Loucy (cell line): ENCODE measurements at regions not wholly inside any gene's neighbourhood (a gene's known extent, or its start where the extent isn't known, plus 50 kb on each side); places are given as distances from the start of the nearest gene placed in this dataset.

Experiments
- EZH2phosphoT487 ChIP-seq: fragments of 200-600 bp; IDR thresholded peaks from 2 replicates; pipeline ENCODE4 v1.6.1; 2018; ENCODE audit warnings: antibody characterized with exemption, mild to moderate bottlenecking, moderate library complexity, borderline replicate concordance
- TF ChIP-seq, protein P1 (sequence below): fragments of 200-600 bp; sonication (generic); conservative IDR thresholded peaks from 2 replicates; pipeline ENCODE4 v1.5.1; 2014; ENCODE audit warnings: mild to moderate bottlenecking, antibody characterized with exemption, low read length

DNA sequence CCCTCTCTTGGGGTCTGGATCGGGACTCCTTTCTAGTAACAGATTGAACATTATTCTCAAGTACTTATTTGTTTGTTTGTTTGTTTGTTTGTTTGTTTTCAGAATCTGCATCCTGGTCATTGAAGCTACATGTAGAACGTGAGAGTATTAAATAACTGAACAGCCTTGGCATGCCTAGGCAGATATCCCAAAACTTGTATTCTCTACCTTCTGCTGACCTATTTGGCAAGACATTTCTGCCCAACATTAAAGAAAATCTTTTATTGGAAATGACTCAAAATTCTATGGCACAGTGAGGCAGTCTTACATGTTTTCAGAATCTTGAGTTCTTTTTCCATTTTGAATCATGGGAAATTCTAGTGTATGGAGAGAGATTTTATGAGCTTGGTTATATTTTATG lies 165.1 kb upstream of the CNOT2 start:
- TF ChIP-seq, protein P1, sequence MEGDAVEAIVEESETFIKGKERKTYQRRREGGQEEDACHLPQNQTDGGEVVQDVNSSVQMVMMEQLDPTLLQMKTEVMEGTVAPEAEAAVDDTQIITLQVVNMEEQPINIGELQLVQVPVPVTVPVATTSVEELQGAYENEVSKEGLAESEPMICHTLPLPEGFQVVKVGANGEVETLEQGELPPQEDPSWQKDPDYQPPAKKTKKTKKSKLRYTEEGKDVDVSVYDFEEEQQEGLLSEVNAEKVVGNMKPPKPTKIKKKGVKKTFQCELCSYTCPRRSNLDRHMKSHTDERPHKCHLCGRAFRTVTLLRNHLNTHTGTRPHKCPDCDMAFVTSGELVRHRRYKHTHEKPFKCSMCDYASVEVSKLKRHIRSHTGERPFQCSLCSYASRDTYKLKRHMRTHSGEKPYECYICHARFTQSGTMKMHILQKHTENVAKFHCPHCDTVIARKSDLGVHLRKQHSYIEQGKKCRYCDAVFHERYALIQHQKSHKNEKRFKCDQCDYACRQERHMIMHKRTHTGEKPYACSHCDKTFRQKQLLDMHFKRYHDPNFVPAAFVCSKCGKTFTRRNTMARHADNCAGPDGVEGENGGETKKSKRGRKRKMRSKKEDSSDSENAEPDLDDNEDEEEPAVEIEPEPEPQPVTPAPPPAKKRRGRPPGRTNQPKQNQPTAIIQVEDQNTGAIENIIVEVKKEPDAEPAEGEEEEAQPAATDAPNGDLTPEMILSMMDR: no peak
- no peak for TF ChIP-seq EZH2phosphoT487
